GM18508 (cell line): ENCODE measurements at regions not wholly inside any gene's neighbourhood (a gene's known extent, or its start where the extent isn't known, plus 50 kb on each side); places are given as distances from the start of the nearest gene placed in this dataset.
"Not testable (repeated sequence)": the region's sequence is repeated elsewhere in the genome, so short reads cannot be mapped to it uniquely, and the experiment has no call there.

Experiments used
- ATAC-seq: cut with Tn5 transposase; IDR thresholded peaks from one replicate; pipeline ENCODE4 v1.9.1; 2021; ENCODE audit warnings: moderate number of reproducible peaks; ENCODE audit not compliant: insufficient read depth, unreplicated experiment

- ATAC-seq = no peak
Measured at GRCh38 chr5:87574106-87574505, 161.4 kb upstream of the CCNH start.

DNA sequence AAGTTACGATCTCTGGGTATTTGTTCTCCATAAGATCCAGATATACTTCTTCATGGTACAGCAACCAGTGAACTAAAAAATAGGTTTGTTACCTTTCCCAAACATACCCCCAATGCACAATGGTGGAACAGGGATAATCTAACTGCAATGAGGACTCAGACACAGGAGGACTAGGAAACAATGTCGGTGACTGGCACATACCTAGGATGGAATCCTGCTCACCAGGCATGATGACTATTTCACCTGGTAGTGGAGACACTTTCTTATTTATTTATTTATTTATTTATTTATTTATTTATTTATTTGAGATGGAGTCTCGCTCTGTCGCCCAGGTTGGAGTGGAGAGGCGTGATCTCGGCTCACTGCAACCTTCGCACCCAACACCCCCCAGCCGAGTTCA, 159.9 kb upstream of the CCNH start:
- ATAC-seq = no peak

DNA sequence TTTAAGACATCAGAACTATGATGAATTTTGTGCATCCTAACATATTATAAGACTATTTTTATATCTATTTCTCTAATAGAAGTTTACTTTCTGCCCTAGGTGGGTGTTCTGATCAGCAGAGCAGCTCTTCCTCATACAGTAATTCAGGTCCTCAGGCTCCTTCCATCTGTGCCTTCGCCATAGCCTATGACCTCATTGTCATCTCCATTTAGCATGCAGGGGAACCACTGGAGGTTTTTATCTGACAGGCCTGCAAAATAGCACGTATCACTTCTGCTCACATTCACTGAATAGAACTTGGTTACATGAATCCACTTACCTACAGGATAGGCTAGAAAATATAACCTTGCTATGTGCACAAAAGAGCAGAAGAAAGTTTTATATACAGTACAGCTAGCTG, 159.4 kb upstream of the CCNH start:
- ATAC-seq = no peak

- ATAC-seq = no peak
Measured at GRCh38 chr5:87570366-87570765, 157.6 kb upstream of the CCNH start.

DNA sequence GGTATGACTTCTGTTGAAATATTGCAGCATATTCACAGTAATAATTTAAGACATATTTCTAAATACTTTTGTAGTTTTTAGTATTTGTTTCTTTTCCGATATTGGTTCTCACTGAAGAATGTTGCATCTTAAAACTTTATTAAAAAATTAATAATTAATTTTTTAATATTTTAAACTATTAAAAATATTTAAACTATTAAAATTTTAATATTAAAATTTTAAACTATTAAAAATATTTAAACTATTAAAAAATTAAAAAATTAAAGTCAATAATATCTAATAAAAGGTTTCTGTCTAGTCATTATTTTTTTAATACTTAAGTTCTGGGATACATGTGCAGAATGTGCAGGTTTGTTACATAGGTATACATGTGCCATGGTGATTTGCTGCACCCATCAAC, 149.3 kb upstream of the CCNH start:
- no peak for ATAC-seq

GRCh38 chr5:87560528-87560927, 147.8 kb upstream of the CCNH start:
- ATAC-seq = no peak

DNA sequence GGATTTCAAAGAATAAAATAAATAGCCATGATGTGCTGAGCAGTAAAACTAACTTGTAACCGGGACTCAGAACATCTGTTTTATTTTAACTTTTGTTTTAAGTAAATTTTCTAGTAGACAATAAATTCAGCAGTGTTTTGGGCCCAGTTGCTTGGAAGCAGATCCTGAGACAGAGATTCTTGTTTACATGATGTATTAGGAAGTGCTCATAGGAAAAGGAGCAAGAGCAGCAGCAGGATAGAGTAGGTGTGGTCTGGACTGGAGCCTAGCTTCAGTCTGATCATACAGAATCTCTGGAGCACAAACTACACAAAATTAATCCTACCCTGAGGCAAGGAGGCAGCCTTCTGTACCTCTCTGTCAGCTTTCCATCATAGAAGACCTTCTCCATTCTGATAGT, 139.2 kb upstream of the CCNH start:
- ATAC-seq = no peak

DNA sequence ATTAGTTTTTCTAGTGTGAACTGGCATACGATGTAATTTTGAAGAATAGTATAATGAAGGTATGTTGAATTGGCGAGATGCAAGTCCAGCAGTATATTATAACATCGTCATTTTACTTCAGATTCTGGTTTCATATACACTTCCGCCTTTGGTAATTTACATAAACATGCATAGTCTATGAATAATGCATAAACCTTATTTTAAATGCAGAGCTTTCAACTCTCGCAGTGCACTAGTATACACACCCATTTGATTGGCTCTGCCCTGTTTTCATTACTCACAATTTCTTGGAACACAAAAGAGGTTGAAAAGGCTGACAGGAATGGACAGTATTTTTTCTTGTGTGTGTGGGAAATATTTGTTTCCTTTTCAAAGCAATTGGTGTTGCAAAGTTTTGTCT, 128.9 kb upstream of the CCNH start:
- ATAC-seq = no peak

- no peak for ATAC-seq
Measured at GRCh38 chr5:87541033-87541432, 128.3 kb upstream of the CCNH start.

DNA sequence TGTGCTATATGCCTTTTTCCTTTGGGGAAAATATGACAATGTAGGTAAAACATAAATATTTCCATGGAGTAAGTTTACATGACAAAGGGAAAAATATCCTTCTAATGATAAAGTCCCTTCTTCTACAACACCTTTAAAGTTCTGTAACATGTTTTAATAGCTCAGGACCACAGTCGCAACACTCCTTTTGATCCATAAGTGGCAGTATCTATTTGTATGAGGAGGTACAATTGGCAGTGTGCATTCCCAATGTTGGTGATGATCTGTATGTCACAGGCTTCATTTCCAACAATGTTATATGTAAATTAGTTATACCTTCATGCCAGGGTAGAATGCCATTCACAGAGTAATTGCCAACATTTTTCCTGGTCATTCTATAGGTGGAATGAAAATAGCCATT, 127.1 kb upstream of the CCNH start:
- no peak for ATAC-seq

- no peak for ATAC-seq
Measured at GRCh38 chr5:87536365-87536764, 123.6 kb upstream of the CCNH start.

DNA sequence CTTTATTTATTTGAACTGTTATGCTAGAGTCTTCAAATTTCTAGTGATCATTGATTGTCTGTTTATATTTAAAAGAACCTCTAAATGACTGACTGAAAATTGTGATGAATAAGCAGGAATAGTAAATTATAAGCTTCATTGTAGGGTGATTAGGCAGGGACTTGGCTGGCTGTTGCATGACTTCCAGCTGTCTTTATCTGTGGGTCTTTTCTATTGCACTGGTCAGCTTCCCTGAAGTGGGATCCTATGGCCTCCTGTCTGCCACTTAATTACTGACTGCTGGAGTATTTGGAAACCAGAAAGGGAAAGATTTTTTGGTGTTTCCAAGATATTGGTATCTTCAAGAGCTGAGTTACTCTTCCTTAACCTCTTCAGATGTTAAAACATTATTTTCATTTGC, 123.0 kb upstream of the CCNH start:
- ATAC-seq = no peak

GRCh38 chr5:87529486-87530076, 116.9 kb upstream of the CCNH start:
- no peak for ATAC-seq

GRCh38 chr5:87526131-87526530, 113.4 kb upstream of the CCNH start:
- ATAC-seq = no peak

DNA sequence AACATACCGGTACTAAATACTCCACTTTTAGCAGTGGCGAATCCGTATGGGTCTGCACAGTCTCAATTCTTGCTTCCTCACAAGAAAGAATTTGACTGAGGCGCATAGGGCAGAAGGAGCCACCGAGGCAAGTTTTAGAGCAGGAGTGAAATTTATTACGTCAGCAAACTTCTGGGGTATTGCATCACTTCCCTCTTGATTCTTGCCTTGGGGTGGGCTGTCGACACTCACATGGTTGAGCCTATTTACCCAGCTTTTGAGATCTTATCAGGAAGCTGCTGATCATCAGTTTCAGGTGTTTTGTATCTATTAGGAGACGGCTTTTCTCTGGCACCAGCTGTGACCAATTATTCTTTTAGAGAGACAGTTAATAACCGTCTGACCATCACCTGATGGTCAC, 111.5 kb upstream of the CCNH start:
- ATAC-seq = no peak

- not testable (repeated sequence) for ATAC-seq
Measured at GRCh38 chr5:87511778-87512177, 99.0 kb upstream of the CCNH start.

GRCh38 chr5:87503004-87503403, 90.3 kb upstream of the CCNH start:
- ATAC-seq = no peak

- ATAC-seq = no peak
Measured at GRCh38 chr5:87499478-87500410, 87.0 kb upstream of the CCNH start.
